GM12874 (cell line): ENCODE measurements at regions not wholly inside any gene's neighbourhood (a gene's known extent, or its start where the extent isn't known, plus 50 kb on each side); places are given as distances from the start of the nearest gene placed in this dataset.

Experiments
- CTCF ChIP-seq: IDR thresholded peaks from 2 replicates; pipeline ENCODE4 v1.5.1; 2011; ENCODE audit warnings: low read depth, mild to moderate bottlenecking, control low read depth, low read length, moderate library complexity; ENCODE audit not compliant: insufficient read depth

GRCh38 chr1:99180915-99181314 lies 83.4 kb upstream of the PLPPR4 start:
- TF ChIP-seq CTCF: no peak

- no peak for TF ChIP-seq CTCF
Observed at GRCh38 chr1:99181892-99182291, 82.4 kb upstream of the PLPPR4 start.

GRCh38 chr1:99185196-99185595 lies 79.1 kb upstream of the PLPPR4 start:
- TF ChIP-seq CTCF: no peak

- TF ChIP-seq CTCF: no peak
Observed at GRCh38 chr1:99193431-99193830, 70.9 kb upstream of the PLPPR4 start.

- no peak for TF ChIP-seq CTCF
Observed at GRCh38 chr1:99198393-99198792, 65.9 kb upstream of the PLPPR4 start.

- TF ChIP-seq CTCF: no peak
Observed at GRCh38 chr1:99207216-99207615, 57.1 kb upstream of the PLPPR4 start.
